Lower leg skin (tissue), 3 donors: ENCODE measurements at regions not wholly inside any gene's neighbourhood (a gene's known extent, or its start where the extent isn't known, plus 50 kb on each side); places are given as distances from the start of the nearest gene placed in this dataset.
"Not testable (repeated sequence)": the region's sequence is repeated elsewhere in the genome, so short reads cannot be mapped to it uniquely, and the experiment has no call there.

ENCODE experiments used
- POLR2A ChIP-seq, 2 donors: fragments of 450-650 bp; IDR thresholded peaks; one replicate each; pipeline ENCODE4 v1.6.1; 2016 to 2017; ENCODE audit warnings: antibody characterized with exemption in 2 of 2, mild to moderate bottlenecking in 1 of 2, moderate library complexity in 1 of 2
- TF ChIP-seq, protein P1 (sequence below), 3 donors: fragments of 450-650 bp; IDR thresholded peaks; one replicate each; pipeline ENCODE4 v1.5.1; 2016; ENCODE audit warnings: antibody characterized with exemption in 3 of 3, mild to moderate bottlenecking in 3 of 3, moderate library complexity in 2 of 3

- TF ChIP-seq, protein P1, sequence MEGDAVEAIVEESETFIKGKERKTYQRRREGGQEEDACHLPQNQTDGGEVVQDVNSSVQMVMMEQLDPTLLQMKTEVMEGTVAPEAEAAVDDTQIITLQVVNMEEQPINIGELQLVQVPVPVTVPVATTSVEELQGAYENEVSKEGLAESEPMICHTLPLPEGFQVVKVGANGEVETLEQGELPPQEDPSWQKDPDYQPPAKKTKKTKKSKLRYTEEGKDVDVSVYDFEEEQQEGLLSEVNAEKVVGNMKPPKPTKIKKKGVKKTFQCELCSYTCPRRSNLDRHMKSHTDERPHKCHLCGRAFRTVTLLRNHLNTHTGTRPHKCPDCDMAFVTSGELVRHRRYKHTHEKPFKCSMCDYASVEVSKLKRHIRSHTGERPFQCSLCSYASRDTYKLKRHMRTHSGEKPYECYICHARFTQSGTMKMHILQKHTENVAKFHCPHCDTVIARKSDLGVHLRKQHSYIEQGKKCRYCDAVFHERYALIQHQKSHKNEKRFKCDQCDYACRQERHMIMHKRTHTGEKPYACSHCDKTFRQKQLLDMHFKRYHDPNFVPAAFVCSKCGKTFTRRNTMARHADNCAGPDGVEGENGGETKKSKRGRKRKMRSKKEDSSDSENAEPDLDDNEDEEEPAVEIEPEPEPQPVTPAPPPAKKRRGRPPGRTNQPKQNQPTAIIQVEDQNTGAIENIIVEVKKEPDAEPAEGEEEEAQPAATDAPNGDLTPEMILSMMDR (IDR thresholded peaks at IDR 0.05): not testable (repeated sequence)
- TF ChIP-seq POLR2A (IDR thresholded peaks at IDR 0.05): not testable (repeated sequence)
Observed at GRCh38 chr6:74888741-74889140, 317.1 kb downstream of the COL12A1 start.
